ENCODE measurements at regions not wholly inside any gene's neighbourhood (a gene's known extent, or its start where the extent isn't known, plus 50 kb on each side); places are given as distances from the start of the nearest gene placed in this dataset.
"Not testable (repeated sequence)": the region's sequence is repeated elsewhere in the genome, so short reads cannot be mapped to it uniquely, and the experiment has no call there.

GRCh38 chr7:34207810-34208209, 302.5 kb downstream of the BMPER start:
- Mint-ChIP-seq H3K27me3 (no peaks in the 10 kb centered on the region), H3K4me3 (no peak overlapping the region), H3K27ac (no peak overlapping the region), H3K4me1 (ENCODE audit: low read depth) (no peaks in the 10 kb centered on the region), H3K9me3 (ENCODE audit: low read depth) (no peaks in the 10 kb centered on the region), H3K36me3 (no peaks in the 10 kb centered on the region)

- Mint-ChIP-seq H3K36me3 (no peaks in the 10 kb centered on the region), H3K4me3 (no peak overlapping the region), H3K4me1 (ENCODE audit: low read depth) (no peaks in the 10 kb centered on the region), H3K27ac (no peak overlapping the region), H3K9me3 (ENCODE audit: low read depth) (no peaks in the 10 kb centered on the region), H3K27me3 (no peaks in the 10 kb centered on the region)
Observed at GRCh38 chr7:34208878-34209621, 303.7 kb downstream of the BMPER start.

GRCh38 chr7:34211018-34211417, 305.7 kb downstream of the BMPER start:
- Mint-ChIP-seq H3K27ac (no peak overlapping the region), H3K4me1 (ENCODE audit: low read depth) (no peaks in the 10 kb centered on the region), H3K27me3 (no peaks in the 10 kb centered on the region), H3K9me3 (ENCODE audit: low read depth) (no peaks in the 10 kb centered on the region), H3K4me3 (no peak overlapping the region), H3K36me3 (no peaks in the 10 kb centered on the region)

GRCh38 chr7:34217972-34218371, 312.6 kb downstream of the BMPER start:
- Mint-ChIP-seq H3K36me3 (no peaks in the 10 kb centered on the region), H3K27ac (no peak overlapping the region), H3K9me3 (ENCODE audit: low read depth) (no peaks in the 10 kb centered on the region), H3K4me3 (no peak overlapping the region), H3K4me1 (ENCODE audit: low read depth) (no peaks in the 10 kb centered on the region), H3K27me3 (no peaks in the 10 kb centered on the region)

GRCh38 chr7:34219153-34219718, 313.9 kb downstream of the BMPER start:
- no peaks in the 10 kb centered on the region for H3K27me3 Mint-ChIP-seq
- no peaks in the 10 kb centered on the region for H3K4me1 Mint-ChIP-seq (ENCODE audit: low read depth)
- H3K4me3 Mint-ChIP-seq, result no peak overlapping the region
- no peaks in the 10 kb centered on the region for H3K36me3 Mint-ChIP-seq
- H3K27ac Mint-ChIP-seq, result no peak overlapping the region
- no peaks in the 10 kb centered on the region for H3K9me3 Mint-ChIP-seq (ENCODE audit: low read depth)

GRCh38 chr7:34220506-34221185, 315.3 kb downstream of the BMPER start:
- Mint-ChIP-seq H3K4me1 (ENCODE audit: low read depth) (no peaks in the 10 kb centered on the region), H3K27ac (no peak overlapping the region), H3K4me3 (no peak overlapping the region), H3K36me3 (no peaks in the 10 kb centered on the region), H3K9me3 (ENCODE audit: low read depth) (no peaks in the 10 kb centered on the region), H3K27me3 (no peaks in the 10 kb centered on the region)

GRCh38 chr7:34222316-34222715, 317.0 kb downstream of the BMPER start:
- Mint-ChIP-seq H3K9me3 (ENCODE audit: low read depth) (no peaks in the 10 kb centered on the region), H3K4me1 (ENCODE audit: low read depth) (no peaks in the 10 kb centered on the region), H3K4me3 (no peak overlapping the region), H3K36me3 (no peaks in the 10 kb centered on the region), H3K27ac (no peak overlapping the region), H3K27me3 (peaks cover 1% of the 10 kb centered on the region)

GRCh38 chr7:34222722-34223121, 317.4 kb downstream of the BMPER start:
- Mint-ChIP-seq H3K27me3 (peaks cover 1% of the 10 kb centered on the region), H3K27ac (no peak overlapping the region), H3K9me3 (ENCODE audit: low read depth) (no peaks in the 10 kb centered on the region), H3K4me1 (ENCODE audit: low read depth) (no peaks in the 10 kb centered on the region), H3K4me3 (no peak overlapping the region), H3K36me3 (no peaks in the 10 kb centered on the region)

- peaks cover 1% of the 10 kb centered on the region for H3K27me3 Mint-ChIP-seq
- no peak overlapping the region for H3K27ac Mint-ChIP-seq
- no peaks in the 10 kb centered on the region for H3K9me3 Mint-ChIP-seq (ENCODE audit: low read depth)
- H3K4me3 Mint-ChIP-seq, result no peak overlapping the region
- no peaks in the 10 kb centered on the region for H3K36me3 Mint-ChIP-seq
- H3K4me1 Mint-ChIP-seq (ENCODE audit: low read depth), result no peaks in the 10 kb centered on the region
Observed at GRCh38 chr7:34224281-34224680, 318.9 kb downstream of the BMPER start.

GRCh38 chr7:34225193-34225592, 319.9 kb downstream of the BMPER start:
- Mint-ChIP-seq H3K36me3 (no peaks in the 10 kb centered on the region), H3K9me3 (ENCODE audit: low read depth) (no peaks in the 10 kb centered on the region), H3K27me3 (peaks cover 1% of the 10 kb centered on the region), H3K4me1 (ENCODE audit: low read depth) (no peaks in the 10 kb centered on the region), H3K4me3 (no peak overlapping the region), H3K27ac (no peak overlapping the region)

GRCh38 chr7:34227525-34227924, 322.2 kb downstream of the BMPER start:
- Mint-ChIP-seq H3K9me3 (ENCODE audit: low read depth) (no peaks in the 10 kb centered on the region), H3K27ac (no peak overlapping the region), H3K4me1 (ENCODE audit: low read depth) (no peaks in the 10 kb centered on the region), H3K27me3 (peaks cover 1% of the 10 kb centered on the region), H3K4me3 (no peak overlapping the region), H3K36me3 (no peaks in the 10 kb centered on the region)

- not testable (repeated sequence) for H3K27ac Mint-ChIP-seq; H3K4me3 Mint-ChIP-seq; H3K27me3 Mint-ChIP-seq; H3K4me1 Mint-ChIP-seq (ENCODE audit: low read depth); H3K9me3 Mint-ChIP-seq (ENCODE audit: low read depth); H3K36me3 Mint-ChIP-seq
Observed at GRCh38 chr7:34235101-34235500, 329.8 kb downstream of the BMPER start.

- Mint-ChIP-seq H3K4me1 (ENCODE audit: low read depth) (no peaks in the 10 kb centered on the region), H3K4me3 (no peak overlapping the region), H3K27ac (no peak overlapping the region), H3K9me3 (ENCODE audit: low read depth) (peaks cover 4% of the 10 kb centered on the region), H3K36me3 (no peaks in the 10 kb centered on the region), H3K27me3 (peaks cover 1% of the 10 kb centered on the region)
Observed at GRCh38 chr7:34236057-34236456, 330.7 kb downstream of the BMPER start.

GRCh38 chr7:34236839-34237492, 331.6 kb downstream of the BMPER start:
- Mint-ChIP-seq H3K4me3 (no peak overlapping the region), H3K9me3 (ENCODE audit: low read depth) (peaks cover 4% of the 10 kb centered on the region), H3K4me1 (ENCODE audit: low read depth) (no peaks in the 10 kb centered on the region), H3K27me3 (peaks cover 1% of the 10 kb centered on the region), H3K27ac (no peak overlapping the region), H3K36me3 (no peaks in the 10 kb centered on the region)

- no peak overlapping the region for H3K27ac Mint-ChIP-seq
- H3K27me3 Mint-ChIP-seq, result peaks cover 1% of the 10 kb centered on the region
- H3K9me3 Mint-ChIP-seq (ENCODE audit: low read depth), result peaks cover 4% of the 10 kb centered on the region
- no peaks in the 10 kb centered on the region for H3K36me3 Mint-ChIP-seq
- H3K4me1 Mint-ChIP-seq (ENCODE audit: low read depth), result no peaks in the 10 kb centered on the region
- no peak overlapping the region for H3K4me3 Mint-ChIP-seq
Observed at GRCh38 chr7:34237493-34237849, 332.1 kb downstream of the BMPER start.
